Osteocyte (in vitro differentiated cells): ENCODE measurements at regions not wholly inside any gene's neighbourhood (a gene's known extent, or its start where the extent isn't known, plus 50 kb on each side); places are given as distances from the start of the nearest gene placed in this dataset.

Experiments
- DNase-seq: peaks from one replicate; pipeline ENCODE4 v3.0.0; 2021; ENCODE audit warnings: mixed read lengths; ENCODE audit not compliant: unreplicated experiment; ENCODE audit errors: extremely low spot score
- H3K27ac Mint-ChIP-seq: one replicate; pipeline ENCODE4 v1.8.0; 2021; ENCODE audit warnings: mild to moderate bottlenecking, mixed read lengths; ENCODE audit not compliant: unreplicated experiment
- H3K27me3 Mint-ChIP-seq: one replicate; pipeline ENCODE4 v1.8.0; 2021; ENCODE audit warnings: mixed read lengths; ENCODE audit not compliant: unreplicated experiment
- H3K36me3 Mint-ChIP-seq: one replicate; pipeline ENCODE4 v1.8.0; 2021; ENCODE audit warnings: mixed read lengths; ENCODE audit not compliant: unreplicated experiment
- H3K4me1 Mint-ChIP-seq: one replicate; pipeline ENCODE4 v1.8.0; 2021; ENCODE audit warnings: mixed read lengths; ENCODE audit not compliant: unreplicated experiment
- H3K4me3 Mint-ChIP-seq: one replicate; pipeline ENCODE4 v1.8.0; 2021; ENCODE audit warnings: mild to moderate bottlenecking, moderate library complexity, mixed read lengths; ENCODE audit not compliant: unreplicated experiment
- H3K9me3 Mint-ChIP-seq: one replicate; pipeline ENCODE4 v1.8.0; 2021; ENCODE audit warnings: mixed read lengths; ENCODE audit not compliant: unreplicated experiment
- CTCF ChIP-seq: fragments of 200-600 bp; sonication (generic); IDR thresholded peaks from 2 replicates; pipeline ENCODE4 v1.5.0; 2021; ENCODE audit warnings: antibody characterized with exemption, mild to moderate bottlenecking, moderate library complexity

- no peak overlapping the region for H3K4me3 Mint-ChIP-seq
- peaks cover 14% of the 10 kb centered on the region for H3K27me3 Mint-ChIP-seq
- H3K9me3 Mint-ChIP-seq = no peaks in the 10 kb centered on the region
- H3K4me1 Mint-ChIP-seq = no peaks in the 10 kb centered on the region
- no peak for TF ChIP-seq CTCF
- H3K27ac Mint-ChIP-seq = no peak overlapping the region
- H3K36me3 Mint-ChIP-seq = no peaks in the 10 kb centered on the region
- no peak for DNase-seq
Observed at GRCh38 chr1:204760757-204761156, 75.2 kb upstream of the LRRN2 start.

GRCh38 chr1:204763773-204764427 is 78.4 kb upstream of the LRRN2 start:
- Mint-ChIP-seq H3K9me3 (no peaks in the 10 kb centered on the region), H3K27ac (no peak overlapping the region), H3K4me3 (no peak overlapping the region), H3K36me3 (no peaks in the 10 kb centered on the region), H3K4me1 (no peaks in the 10 kb centered on the region), H3K27me3 (peaks cover 23% of the 10 kb centered on the region)
- peak; percentile 57 for TF ChIP-seq CTCF
- DNase-seq = no peak

- no peaks in the 10 kb centered on the region for H3K9me3 Mint-ChIP-seq
- no peak overlapping the region for H3K27ac Mint-ChIP-seq
- H3K27me3 Mint-ChIP-seq = peaks cover 45% of the 10 kb centered on the region
- TF ChIP-seq CTCF = no peak
- no peak overlapping the region for H3K4me3 Mint-ChIP-seq
- H3K4me1 Mint-ChIP-seq = no peaks in the 10 kb centered on the region
- DNase-seq = no peak
- no peaks in the 10 kb centered on the region for H3K36me3 Mint-ChIP-seq
Observed at GRCh38 chr1:204769997-204770396, 84.5 kb upstream of the LRRN2 start.

GRCh38 chr1:204771358-204771757 is 85.8 kb upstream of the LRRN2 start:
- no peak for DNase-seq
- H3K9me3 Mint-ChIP-seq = no peaks in the 10 kb centered on the region
- no peaks in the 10 kb centered on the region for H3K36me3 Mint-ChIP-seq
- H3K4me3 Mint-ChIP-seq = no peak overlapping the region
- no peak for TF ChIP-seq CTCF
- H3K27me3 Mint-ChIP-seq = peaks cover 46% of the 10 kb centered on the region
- H3K4me1 Mint-ChIP-seq = no peaks in the 10 kb centered on the region
- H3K27ac Mint-ChIP-seq = no peak overlapping the region

- H3K27ac Mint-ChIP-seq = no peak overlapping the region
- no peaks in the 10 kb centered on the region for H3K9me3 Mint-ChIP-seq
- no peak for TF ChIP-seq CTCF
- H3K27me3 Mint-ChIP-seq = peaks cover 43% of the 10 kb centered on the region
- DNase-seq = no peak
- H3K36me3 Mint-ChIP-seq = no peaks in the 10 kb centered on the region
- H3K4me3 Mint-ChIP-seq = no peak overlapping the region
- no peaks in the 10 kb centered on the region for H3K4me1 Mint-ChIP-seq
Observed at GRCh38 chr1:204773246-204773645, 87.7 kb upstream of the LRRN2 start.
